ENCODE measurements at regions not wholly inside any gene's neighbourhood (a gene's known extent, or its start where the extent isn't known, plus 50 kb on each side); places are given as distances from the start of the nearest gene placed in this dataset.
"Not testable (repeated sequence)": the region's sequence is repeated elsewhere in the genome, so short reads cannot be mapped to it uniquely, and the experiment has no call there.

- no peak overlapping the region for H3K4me3 ChIP-seq (ENCODE audit: low read length)
- no peak overlapping the region for H3K27ac ChIP-seq (ENCODE audit: low read length)
- H3K9me3 ChIP-seq (ENCODE audit: control insufficient read depth, low read depth, low read length) = peaks cover 25% of the 10 kb centered on the region
- no peaks in the 10 kb centered on the region for H3K36me3 ChIP-seq (ENCODE audit: control insufficient read depth, low read depth, low read length)
- no peak overlapping the region for H3K9ac ChIP-seq (ENCODE audit: low read length)
- no peaks in the 10 kb centered on the region for H3K27me3 ChIP-seq (ENCODE audit: control insufficient read depth, insufficient read depth, low read length)
- H3K4me1 ChIP-seq (ENCODE audit: control insufficient read depth, low read depth, low read length) = no peaks in the 10 kb centered on the region
Observed at GRCh38 chrX:147468600-147468999, 443.1 kb upstream of the FMR1 start.

DNA sequence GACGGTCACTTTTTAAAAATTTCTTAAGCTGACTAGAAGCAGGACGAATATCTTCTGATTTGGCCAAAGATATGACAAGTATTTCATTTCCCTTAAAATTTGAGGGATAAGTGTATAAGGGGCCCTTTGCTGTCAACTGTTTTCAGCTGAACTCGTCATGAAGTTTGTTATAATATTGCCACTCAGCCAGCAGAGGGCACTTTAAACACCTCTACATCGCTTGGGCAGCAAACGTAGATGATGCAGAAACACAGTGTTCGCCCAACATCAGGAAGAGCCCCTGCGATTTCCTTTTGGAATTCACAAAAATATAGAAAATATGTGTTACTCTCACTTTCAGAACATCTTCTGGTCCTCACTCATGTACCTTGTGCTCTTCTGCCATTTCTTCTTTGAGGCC is 435.7 kb upstream of the FMR1 start:
- H3K4me3 ChIP-seq (ENCODE audit: low read length) = no peak overlapping the region
- no peak overlapping the region for H3K27ac ChIP-seq (ENCODE audit: low read length)
- H3K4me1 ChIP-seq (ENCODE audit: control insufficient read depth, low read depth, low read length) = no peaks in the 10 kb centered on the region
- no peak overlapping the region for H3K9ac ChIP-seq (ENCODE audit: low read length)
- H3K27me3 ChIP-seq (ENCODE audit: control insufficient read depth, insufficient read depth, low read length) = no peaks in the 10 kb centered on the region
- peaks cover 20% of the 10 kb centered on the region for H3K9me3 ChIP-seq (ENCODE audit: control insufficient read depth, low read depth, low read length)
- no peaks in the 10 kb centered on the region for H3K36me3 ChIP-seq (ENCODE audit: control insufficient read depth, low read depth, low read length)

GRCh38 chrX:147478899-147479298 is 432.8 kb upstream of the FMR1 start:
- H3K4me3 ChIP-seq (ENCODE audit: low read length) = no peak overlapping the region
- no peaks in the 10 kb centered on the region for H3K27me3 ChIP-seq (ENCODE audit: control insufficient read depth, insufficient read depth, low read length)
- H3K4me1 ChIP-seq (ENCODE audit: control insufficient read depth, low read depth, low read length) = no peaks in the 10 kb centered on the region
- no peak overlapping the region for H3K9ac ChIP-seq (ENCODE audit: low read length)
- no peak overlapping the region for H3K27ac ChIP-seq (ENCODE audit: low read length)
- peaks cover 10% of the 10 kb centered on the region for H3K9me3 ChIP-seq (ENCODE audit: control insufficient read depth, low read depth, low read length)
- no peaks in the 10 kb centered on the region for H3K36me3 ChIP-seq (ENCODE audit: control insufficient read depth, low read depth, low read length)

DNA sequence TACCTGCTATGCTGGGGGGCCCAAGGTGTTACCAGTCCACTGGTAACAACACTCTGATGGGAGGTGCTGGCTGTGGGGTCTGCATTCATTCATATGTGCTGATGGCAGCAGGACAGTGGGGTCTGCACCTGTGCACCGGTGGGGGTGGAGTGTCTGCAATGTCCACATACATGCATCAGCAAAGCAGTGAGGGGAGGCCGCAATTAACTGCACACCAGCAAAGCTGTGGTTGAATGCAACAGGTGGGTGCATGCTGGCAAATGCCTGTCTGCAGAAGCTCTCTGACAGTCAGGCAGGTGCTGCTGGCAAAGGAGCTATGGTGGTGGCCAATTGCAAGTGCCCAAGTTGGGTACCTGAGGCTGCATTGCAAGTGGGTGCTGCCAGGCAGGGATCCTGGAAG is 426.5 kb upstream of the FMR1 start:
- no peak overlapping the region for H3K9ac ChIP-seq (ENCODE audit: low read length)
- H3K27ac ChIP-seq (ENCODE audit: low read length) = no peak overlapping the region
- peaks cover 23% of the 10 kb centered on the region for H3K9me3 ChIP-seq (ENCODE audit: control insufficient read depth, low read depth, low read length)
- H3K4me1 ChIP-seq (ENCODE audit: control insufficient read depth, low read depth, low read length) = no peaks in the 10 kb centered on the region
- H3K36me3 ChIP-seq (ENCODE audit: control insufficient read depth, low read depth, low read length) = no peaks in the 10 kb centered on the region
- H3K27me3 ChIP-seq (ENCODE audit: control insufficient read depth, insufficient read depth, low read length) = no peaks in the 10 kb centered on the region
- no peak overlapping the region for H3K4me3 ChIP-seq (ENCODE audit: low read length)

DNA sequence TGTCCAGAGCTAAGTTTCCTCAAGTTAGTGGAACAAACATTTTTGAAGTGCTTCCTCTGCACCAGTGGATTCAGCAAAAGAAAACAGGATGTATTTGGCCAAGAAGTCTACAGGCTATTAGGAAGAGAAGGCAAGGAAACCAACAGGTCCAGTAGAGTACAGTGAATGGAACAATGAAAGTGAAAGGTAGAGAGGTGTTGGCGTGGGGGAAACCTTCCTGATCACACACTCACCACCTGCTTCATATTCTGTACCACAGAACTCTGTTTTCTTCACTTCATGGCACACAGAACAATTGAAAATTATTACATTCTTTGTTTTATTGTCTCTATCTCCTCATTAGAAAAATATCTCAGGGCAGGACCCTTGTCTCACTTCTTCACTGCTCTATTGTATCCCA is 417.4 kb upstream of the FMR1 start:
- Histone ChIP-seq H3K27ac (ENCODE audit: low read length) (no peak overlapping the region), H3K9ac (ENCODE audit: low read length) (no peak overlapping the region), H3K4me3 (ENCODE audit: low read length) (no peak overlapping the region)

DNA sequence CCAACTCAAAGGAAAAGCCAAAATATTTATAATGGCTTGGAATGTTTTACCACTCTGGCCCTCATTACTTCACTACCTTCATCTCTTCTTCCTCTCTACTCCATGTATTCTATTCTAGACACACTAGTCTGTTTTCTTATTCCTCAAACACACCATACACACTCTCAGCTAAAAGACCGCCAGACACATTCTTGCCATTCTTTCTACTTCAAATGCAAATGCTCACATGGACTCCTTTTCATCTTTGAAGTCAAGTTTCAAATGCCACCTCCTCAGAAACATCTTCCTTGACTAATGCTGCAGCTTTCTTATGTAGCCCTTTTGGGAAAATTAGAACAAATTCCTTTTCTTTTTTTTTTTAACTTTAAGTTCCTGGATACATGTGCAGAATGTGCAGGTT is 412.9 kb upstream of the FMR1 start:
- Histone ChIP-seq H3K4me3 (ENCODE audit: low read length) (no peak overlapping the region), H3K9ac (ENCODE audit: low read length) (no peak overlapping the region), H3K4me1 (ENCODE audit: control insufficient read depth, low read depth, low read length) (no peaks in the 10 kb centered on the region), H3K9me3 (ENCODE audit: control insufficient read depth, low read depth, low read length) (peaks cover 17% of the 10 kb centered on the region), H3K27me3 (ENCODE audit: control insufficient read depth, insufficient read depth, low read length) (no peaks in the 10 kb centered on the region), H3K27ac (ENCODE audit: low read length) (no peak overlapping the region), H3K36me3 (ENCODE audit: control insufficient read depth, low read depth, low read length) (no peaks in the 10 kb centered on the region)

More for the DNA sequence above, 417.4 kb upstream of the FMR1 start:
- Histone ChIP-seq H3K4me1 (ENCODE audit: control insufficient read depth, low read depth, low read length) (no peaks in the 10 kb centered on the region), H3K36me3 (ENCODE audit: control insufficient read depth, low read depth, low read length) (no peaks in the 10 kb centered on the region), H3K27me3 (ENCODE audit: control insufficient read depth, insufficient read depth, low read length) (no peaks in the 10 kb centered on the region), H3K9me3 (ENCODE audit: control insufficient read depth, low read depth, low read length) (peaks cover 18% of the 10 kb centered on the region)

DNA sequence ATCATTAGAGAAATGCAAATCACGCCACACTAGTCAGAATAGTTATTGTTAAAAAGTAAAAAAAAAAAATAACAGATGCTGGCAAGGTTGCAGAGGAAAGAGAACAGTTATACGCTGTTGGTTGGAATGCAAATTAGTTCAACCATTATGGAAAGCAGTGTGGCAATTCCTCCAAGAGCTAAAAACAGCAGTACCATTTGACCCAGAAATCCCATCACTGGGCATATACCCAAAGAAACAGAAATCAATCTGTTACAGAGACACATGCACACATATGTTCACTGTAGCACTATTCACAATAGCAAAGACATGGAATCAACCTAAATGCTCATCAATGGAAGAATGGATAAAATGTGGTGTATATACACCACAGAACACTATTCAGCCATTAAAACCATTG is 388.7 kb upstream of the FMR1 start:
- H3K4me3 ChIP-seq (ENCODE audit: low read length) = no peak overlapping the region
- H3K36me3 ChIP-seq (ENCODE audit: control insufficient read depth, low read depth, low read length) = no peaks in the 10 kb centered on the region
- H3K27ac ChIP-seq (ENCODE audit: low read length) = no peak overlapping the region
- H3K9me3 ChIP-seq (ENCODE audit: control insufficient read depth, low read depth, low read length) = peaks cover 38% of the 10 kb centered on the region
- no peaks in the 10 kb centered on the region for H3K4me1 ChIP-seq (ENCODE audit: control insufficient read depth, low read depth, low read length)
- H3K27me3 ChIP-seq (ENCODE audit: control insufficient read depth, insufficient read depth, low read length) = no peaks in the 10 kb centered on the region
- H3K9ac ChIP-seq (ENCODE audit: low read length) = no peak overlapping the region

GRCh38 chrX:147533426-147533825 is 378.3 kb upstream of the FMR1 start:
- H3K9ac ChIP-seq (ENCODE audit: low read length) = no peak overlapping the region
- no peak overlapping the region for H3K4me3 ChIP-seq (ENCODE audit: low read length)
- H3K9me3 ChIP-seq (ENCODE audit: control insufficient read depth, low read depth, low read length) = peaks cover 33% of the 10 kb centered on the region
- H3K36me3 ChIP-seq (ENCODE audit: control insufficient read depth, low read depth, low read length) = no peaks in the 10 kb centered on the region
- no peak overlapping the region for H3K27ac ChIP-seq (ENCODE audit: low read length)
- no peaks in the 10 kb centered on the region for H3K4me1 ChIP-seq (ENCODE audit: control insufficient read depth, low read depth, low read length)
- no peaks in the 10 kb centered on the region for H3K27me3 ChIP-seq (ENCODE audit: control insufficient read depth, insufficient read depth, low read length)

DNA sequence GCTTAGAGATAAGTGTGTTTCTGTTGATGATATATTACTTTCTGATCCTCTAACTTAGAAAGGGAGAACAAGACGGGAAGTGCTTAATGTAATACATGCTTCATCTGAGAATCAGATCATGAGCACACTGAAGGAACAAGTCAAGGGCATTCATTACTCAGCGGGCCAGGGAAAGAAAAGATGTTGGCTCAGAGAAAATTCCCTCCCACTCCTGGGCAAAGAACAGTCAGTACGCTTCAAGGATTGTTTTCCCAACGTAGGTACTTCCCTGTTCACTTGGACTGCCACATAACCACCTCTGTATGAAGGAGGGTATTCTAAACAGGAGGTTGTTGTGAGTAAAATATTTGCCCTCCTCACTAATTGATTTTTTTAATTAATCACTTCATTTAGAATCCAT is 374.5 kb upstream of the FMR1 start:
- H3K27ac ChIP-seq (ENCODE audit: low read length) = no peak overlapping the region
- no peaks in the 10 kb centered on the region for H3K4me1 ChIP-seq (ENCODE audit: control insufficient read depth, low read depth, low read length)
- no peaks in the 10 kb centered on the region for H3K36me3 ChIP-seq (ENCODE audit: control insufficient read depth, low read depth, low read length)
- H3K4me3 ChIP-seq (ENCODE audit: low read length) = no peak overlapping the region
- peaks cover 17% of the 10 kb centered on the region for H3K9me3 ChIP-seq (ENCODE audit: control insufficient read depth, low read depth, low read length)
- H3K27me3 ChIP-seq (ENCODE audit: control insufficient read depth, insufficient read depth, low read length) = no peaks in the 10 kb centered on the region
- H3K9ac ChIP-seq (ENCODE audit: low read length) = no peak overlapping the region

DNA sequence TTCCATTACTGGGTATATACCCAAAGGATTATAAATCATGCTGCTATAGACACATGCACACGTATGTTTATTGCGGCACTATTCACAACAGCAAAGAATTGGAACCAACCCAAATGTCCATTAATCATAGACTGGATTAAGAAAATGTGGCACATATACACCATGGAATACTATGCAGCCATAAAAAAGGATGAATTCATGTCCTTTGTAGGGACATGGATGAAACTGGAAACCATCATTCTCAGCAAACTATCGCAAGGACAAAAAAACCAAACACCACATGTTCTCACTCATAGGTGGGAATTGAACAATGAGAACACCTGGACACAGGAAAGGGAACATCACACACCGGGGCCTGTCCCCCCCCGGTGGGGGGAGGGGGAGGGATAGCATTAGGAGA is 363.7 kb upstream of the FMR1 start:
- not testable (repeated sequence) for H3K4me1 ChIP-seq (ENCODE audit: control insufficient read depth, low read depth, low read length); H3K9ac ChIP-seq (ENCODE audit: low read length); H3K4me3 ChIP-seq (ENCODE audit: low read length); H3K27ac ChIP-seq (ENCODE audit: low read length); H3K36me3 ChIP-seq (ENCODE audit: control insufficient read depth, low read depth, low read length); H3K27me3 ChIP-seq (ENCODE audit: control insufficient read depth, insufficient read depth, low read length)
- H3K9me3 ChIP-seq (ENCODE audit: control insufficient read depth, low read depth, low read length) = peaks cover 11% of the 10 kb centered on the region

DNA sequence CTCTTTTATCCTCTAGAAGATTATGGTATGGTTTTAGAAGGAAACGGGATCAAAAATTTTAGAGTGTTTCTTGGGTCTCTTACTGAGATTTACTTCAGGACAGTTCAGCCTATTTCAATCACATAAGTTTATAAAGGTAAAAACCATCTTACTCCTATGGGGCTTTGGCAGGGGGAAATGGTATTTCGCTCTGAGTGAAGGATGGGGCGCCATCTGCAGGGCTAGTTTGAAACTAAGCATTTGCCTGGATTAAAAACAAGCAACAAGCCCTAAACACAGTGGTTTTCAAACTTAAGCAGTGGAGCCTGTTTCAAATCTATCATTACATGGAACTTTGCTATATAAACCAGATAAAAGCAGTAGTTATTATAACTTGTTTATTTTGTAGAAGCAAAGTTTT is 361.5 kb upstream of the FMR1 start:
- no peaks in the 10 kb centered on the region for H3K27me3 ChIP-seq (ENCODE audit: control insufficient read depth, insufficient read depth, low read length)
- peaks cover 2% of the 10 kb centered on the region for H3K9me3 ChIP-seq (ENCODE audit: control insufficient read depth, low read depth, low read length)
- no peak overlapping the region for H3K4me3 ChIP-seq (ENCODE audit: low read length)
- H3K9ac ChIP-seq (ENCODE audit: low read length) = no peak overlapping the region
- H3K4me1 ChIP-seq (ENCODE audit: control insufficient read depth, low read depth, low read length) = no peaks in the 10 kb centered on the region
- no peaks in the 10 kb centered on the region for H3K36me3 ChIP-seq (ENCODE audit: control insufficient read depth, low read depth, low read length)
- no peak overlapping the region for H3K27ac ChIP-seq (ENCODE audit: low read length)

- H3K27ac ChIP-seq (ENCODE audit: low read length) = no peak overlapping the region
- H3K9ac ChIP-seq (ENCODE audit: low read length) = no peak overlapping the region
Observed at GRCh38 chrX:147559191-147559590, 352.5 kb upstream of the FMR1 start.

More at GRCh38 chrX:147559191-147559590, 352.5 kb upstream of the FMR1 start:
- H3K9me3 ChIP-seq (ENCODE audit: control insufficient read depth, low read depth, low read length) = peaks cover 13% of the 10 kb centered on the region
- no peaks in the 10 kb centered on the region for H3K36me3 ChIP-seq (ENCODE audit: control insufficient read depth, low read depth, low read length)
- H3K4me1 ChIP-seq (ENCODE audit: control insufficient read depth, low read depth, low read length) = no peaks in the 10 kb centered on the region
- no peak overlapping the region for H3K4me3 ChIP-seq (ENCODE audit: low read length)
- no peaks in the 10 kb centered on the region for H3K27me3 ChIP-seq (ENCODE audit: control insufficient read depth, insufficient read depth, low read length)

Measured in iPS-18a (cell line).